AG04450 (cell line): ENCODE measurements at regions not wholly inside any gene's neighbourhood (a gene's known extent, or its start where the extent isn't known, plus 50 kb on each side); places are given as distances from the start of the nearest gene placed in this dataset.

Experiments
- CTCF ChIA-PET: fragments of 300-600, 350-600 bp; formaldehyde crosslinking; extraction: SDS; loops from one replicate; lab custom pipeline; 2022; ENCODE audit warnings: antibody characterized with exemption, inconsistent platforms; lab: Charles Lee
- POLR2A ChIA-PET: fragments of 350-600 bp; formaldehyde crosslinking; extraction: SDS; loops from one replicate; lab custom pipeline; 2021; ENCODE audit warnings: antibody characterized with exemption, inconsistent platforms; lab: Yijun Ruan, JAX
- DNase-seq: peaks from one replicate; pipeline ENCODE4 v3.0.0-alpha.2; 2011; ENCODE audit warnings: low read depth, low spot score
- H3K27ac ChIP-seq: one replicate; pipeline ENCODE4 v1.5.1; 2012; ENCODE audit warnings: low read depth, low read length, control low read depth
- H3K27me3 ChIP-seq: one replicate; pipeline ENCODE4 v1.6.0; 2012; ENCODE audit warnings: low read length; ENCODE audit not compliant: control insufficient read depth, insufficient read depth
- H3K4me3 ChIP-seq: 2 replicates; pipeline ENCODE4 v1.5.1; 2011; ENCODE audit warnings: mild to moderate bottlenecking, low read depth, low read length, control low read depth
- H3K9me3 ChIP-seq: 2 replicates; pipeline ENCODE4 v1.5.1; 2012; ENCODE audit warnings: low read length; ENCODE audit not compliant: control insufficient read depth, insufficient read depth
- TF ChIP-seq, protein P1 (sequence below): IDR thresholded peaks from 2 replicates; pipeline ENCODE4 v1.5.1; 2011; ENCODE audit warnings: low read depth, low read length, control low read depth, inconsistent platforms

DNA sequence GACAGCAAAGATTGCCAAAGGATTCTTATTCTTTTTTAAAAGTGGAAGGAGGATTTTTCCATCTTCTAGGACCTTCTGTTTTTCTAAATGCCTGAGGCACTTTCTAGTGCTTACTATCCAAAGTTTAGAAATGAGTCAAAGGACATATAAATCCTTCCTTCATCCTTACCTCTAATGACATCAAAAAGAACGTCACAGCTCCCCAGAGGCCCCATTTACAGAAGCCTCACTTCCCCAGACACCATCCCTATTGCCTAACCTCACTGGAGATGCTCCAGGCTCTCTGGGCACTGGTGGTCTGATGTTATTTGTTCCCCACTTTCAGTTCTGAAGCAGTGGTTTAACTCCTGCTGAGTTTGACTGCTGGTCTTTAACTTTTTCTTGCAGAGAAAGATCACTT, 504.3 kb downstream of the AGTPBP1 start:
- DNase-seq = no peak
- Histone ChIP-seq H3K9me3 (peaks cover 9% of the 10 kb centered on the region; the same call in 1 of the 2 replicates), H3K27ac (no peak overlapping the region), H3K4me3 (no peak overlapping the region), H3K27me3 (no peaks in the 10 kb centered on the region)
- TF ChIP-seq, protein P1, sequence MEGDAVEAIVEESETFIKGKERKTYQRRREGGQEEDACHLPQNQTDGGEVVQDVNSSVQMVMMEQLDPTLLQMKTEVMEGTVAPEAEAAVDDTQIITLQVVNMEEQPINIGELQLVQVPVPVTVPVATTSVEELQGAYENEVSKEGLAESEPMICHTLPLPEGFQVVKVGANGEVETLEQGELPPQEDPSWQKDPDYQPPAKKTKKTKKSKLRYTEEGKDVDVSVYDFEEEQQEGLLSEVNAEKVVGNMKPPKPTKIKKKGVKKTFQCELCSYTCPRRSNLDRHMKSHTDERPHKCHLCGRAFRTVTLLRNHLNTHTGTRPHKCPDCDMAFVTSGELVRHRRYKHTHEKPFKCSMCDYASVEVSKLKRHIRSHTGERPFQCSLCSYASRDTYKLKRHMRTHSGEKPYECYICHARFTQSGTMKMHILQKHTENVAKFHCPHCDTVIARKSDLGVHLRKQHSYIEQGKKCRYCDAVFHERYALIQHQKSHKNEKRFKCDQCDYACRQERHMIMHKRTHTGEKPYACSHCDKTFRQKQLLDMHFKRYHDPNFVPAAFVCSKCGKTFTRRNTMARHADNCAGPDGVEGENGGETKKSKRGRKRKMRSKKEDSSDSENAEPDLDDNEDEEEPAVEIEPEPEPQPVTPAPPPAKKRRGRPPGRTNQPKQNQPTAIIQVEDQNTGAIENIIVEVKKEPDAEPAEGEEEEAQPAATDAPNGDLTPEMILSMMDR = no peak
- ChIA-PET POLR2A (no interaction called here), CTCF (no interaction called here)

DNA sequence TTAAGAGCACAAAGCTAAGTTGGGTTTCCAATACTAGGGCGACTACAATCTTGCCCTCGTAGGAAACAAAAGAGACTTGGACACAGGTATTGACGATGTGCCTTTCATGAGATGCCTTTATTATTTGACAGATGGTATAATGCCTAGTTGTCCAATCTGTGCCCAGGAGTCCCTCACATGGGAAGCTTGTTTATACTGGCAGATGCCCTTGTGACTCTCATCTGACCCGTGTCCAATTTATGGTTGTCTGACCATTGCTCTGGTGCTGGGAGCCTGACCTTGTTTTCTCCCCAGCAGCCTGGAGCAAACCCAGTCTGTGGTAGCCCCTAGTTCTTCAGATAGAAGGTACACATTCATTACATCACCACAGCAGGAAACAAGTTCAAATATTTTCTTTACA, 511.7 kb downstream of the AGTPBP1 start:
- ChIA-PET CTCF (no interaction called here), POLR2A (no interaction called here)
- TF ChIP-seq, protein P1 = no peak

DNA sequence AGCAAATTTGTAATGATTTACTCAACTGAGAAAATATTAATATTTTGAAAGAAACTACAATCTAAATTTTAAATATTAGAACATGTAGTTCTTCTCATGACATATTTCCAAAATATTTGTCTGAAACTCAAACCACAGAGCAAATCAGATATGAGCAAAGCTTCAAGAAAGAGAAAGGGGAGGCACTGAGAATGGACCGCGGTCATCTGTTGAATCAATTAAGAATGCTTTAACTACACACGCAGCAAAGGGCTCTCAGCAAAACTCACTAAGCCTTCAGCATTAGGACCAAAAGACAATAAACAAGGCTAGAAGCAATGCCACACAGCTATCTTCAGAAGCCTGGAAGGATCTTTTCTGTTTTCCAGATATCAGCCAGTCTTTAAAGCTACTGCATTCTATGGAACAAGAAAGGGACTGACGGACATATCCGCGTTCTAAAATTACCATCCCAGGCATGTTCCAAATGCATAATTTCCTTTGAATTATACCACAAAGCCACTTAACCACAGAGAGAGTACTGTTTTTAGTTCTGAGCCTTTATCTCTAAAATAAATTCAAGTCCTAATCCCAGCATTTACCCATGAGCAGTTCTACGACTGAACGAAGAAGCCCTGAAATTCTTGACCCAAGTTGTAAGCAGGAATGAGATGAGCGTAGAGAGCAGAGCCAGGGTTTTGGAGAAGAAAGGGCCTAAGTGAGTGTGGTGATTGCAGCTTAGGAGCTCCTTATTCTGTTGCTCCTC, 513.5 kb downstream of the AGTPBP1 start:
- H3K9me3 ChIP-seq = peaks cover 34% of the 10 kb centered on the region
- POLR2A ChIA-PET = no interaction called here
- TF ChIP-seq, protein P1 = no peak
- no peaks in the 10 kb centered on the region for H3K27me3 ChIP-seq
- H3K4me3 ChIP-seq = no peak overlapping the region
- CTCF ChIA-PET = no interaction called here
- no peak overlapping the region for H3K27ac ChIP-seq
- no peak for DNase-seq

More for the DNA sequence above, 511.7 kb downstream of the AGTPBP1 start:
- Histone ChIP-seq H3K27me3 (no peaks in the 10 kb centered on the region), H3K27ac (no peak overlapping the region), H3K9me3 (peaks cover 36% of the 10 kb centered on the region), H3K4me3 (no peak overlapping the region)
- no peak for DNase-seq

DNA sequence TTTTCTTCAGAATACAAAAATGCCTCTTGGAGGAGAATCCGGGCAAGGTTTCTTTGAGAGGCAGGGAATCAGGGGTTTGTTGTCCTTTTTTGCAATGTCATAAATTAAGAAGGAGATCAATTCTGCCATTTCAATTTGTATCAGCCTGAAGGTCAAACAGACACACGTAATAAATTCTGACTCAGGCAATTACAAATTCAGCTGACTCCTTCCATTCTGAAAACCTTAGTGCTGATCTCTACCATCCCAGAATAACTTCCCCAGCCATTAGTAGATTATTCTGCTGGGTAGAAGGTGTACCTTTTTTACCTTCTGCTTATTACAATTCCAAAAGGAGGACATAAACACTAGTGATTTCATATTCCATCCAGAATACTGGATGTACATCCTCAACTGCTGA, 516.6 kb downstream of the AGTPBP1 start:
- POLR2A ChIA-PET = no interaction called here
- no peak for DNase-seq
- CTCF ChIA-PET = no interaction called here
- peaks cover 32% of the 10 kb centered on the region for H3K9me3 ChIP-seq
- TF ChIP-seq, protein P1 = no peak
- H3K4me3 ChIP-seq = no peak overlapping the region
- no peak overlapping the region for H3K27ac ChIP-seq
- H3K27me3 ChIP-seq = no peaks in the 10 kb centered on the region

DNA sequence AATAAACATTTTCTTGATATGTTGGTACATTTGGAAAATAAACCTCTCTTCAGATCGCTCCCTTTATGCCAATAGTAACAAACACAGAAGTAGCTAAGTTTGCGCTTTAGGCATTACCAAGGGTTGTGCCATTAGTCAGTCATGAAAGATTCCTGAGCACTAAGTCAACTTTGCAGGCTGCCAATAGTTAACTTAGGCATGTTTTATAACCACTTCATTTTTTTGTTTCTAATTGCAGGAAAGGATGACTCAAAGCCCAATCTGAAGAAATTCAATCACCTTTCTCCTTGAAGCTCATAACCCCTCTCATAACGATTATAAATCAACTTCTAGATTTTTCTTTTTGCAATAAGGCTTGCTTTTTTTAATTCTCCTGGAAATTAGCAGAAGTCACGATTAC, 517.0 kb downstream of the AGTPBP1 start:
- ChIA-PET POLR2A (no interaction called here), CTCF (no interaction called here)
- H3K9me3 ChIP-seq = peaks cover 30% of the 10 kb centered on the region
- no peak overlapping the region for H3K4me3 ChIP-seq
- H3K27me3 ChIP-seq = no peaks in the 10 kb centered on the region
- no peak for DNase-seq
- no peak overlapping the region for H3K27ac ChIP-seq
- TF ChIP-seq, protein P1 = no peak
